AG04450 (cell line): ENCODE measurements at regions not wholly inside any gene's neighbourhood (a gene's known extent, or its start where the extent isn't known, plus 50 kb on each side); places are given as distances from the start of the nearest gene placed in this dataset.
"Not testable (repeated sequence)": the region's sequence is repeated elsewhere in the genome, so short reads cannot be mapped to it uniquely, and the experiment has no call there.

ENCODE experiments used
- CTCF ChIA-PET: fragments of 300-600, 350-600 bp; formaldehyde crosslinking; extraction: SDS; loops from one replicate; lab custom pipeline; 2022; ENCODE audit warnings: antibody characterized with exemption, inconsistent platforms; lab: Charles Lee
- POLR2A ChIA-PET: fragments of 350-600 bp; formaldehyde crosslinking; extraction: SDS; loops from one replicate; lab custom pipeline; 2021; ENCODE audit warnings: antibody characterized with exemption, inconsistent platforms; lab: Yijun Ruan, JAX
- DNase-seq: peaks from one replicate; pipeline ENCODE4 v3.0.0-alpha.2; 2011; ENCODE audit warnings: low read depth, low spot score
- H3K27ac ChIP-seq: one replicate; pipeline ENCODE4 v1.5.1; 2012; ENCODE audit warnings: low read depth, low read length, control low read depth
- H3K27me3 ChIP-seq: one replicate; pipeline ENCODE4 v1.6.0; 2012; ENCODE audit warnings: low read length; ENCODE audit not compliant: control insufficient read depth, insufficient read depth
- H3K4me3 ChIP-seq: 2 replicates; pipeline ENCODE4 v1.5.1; 2011; ENCODE audit warnings: mild to moderate bottlenecking, low read depth, low read length, control low read depth
- H3K9me3 ChIP-seq: 2 replicates; pipeline ENCODE4 v1.5.1; 2012; ENCODE audit warnings: low read length; ENCODE audit not compliant: control insufficient read depth, insufficient read depth
- TF ChIP-seq, protein P1 (sequence below): IDR thresholded peaks from 2 replicates; pipeline ENCODE4 v1.5.1; 2011; ENCODE audit warnings: low read depth, low read length, control low read depth, inconsistent platforms

DNA sequence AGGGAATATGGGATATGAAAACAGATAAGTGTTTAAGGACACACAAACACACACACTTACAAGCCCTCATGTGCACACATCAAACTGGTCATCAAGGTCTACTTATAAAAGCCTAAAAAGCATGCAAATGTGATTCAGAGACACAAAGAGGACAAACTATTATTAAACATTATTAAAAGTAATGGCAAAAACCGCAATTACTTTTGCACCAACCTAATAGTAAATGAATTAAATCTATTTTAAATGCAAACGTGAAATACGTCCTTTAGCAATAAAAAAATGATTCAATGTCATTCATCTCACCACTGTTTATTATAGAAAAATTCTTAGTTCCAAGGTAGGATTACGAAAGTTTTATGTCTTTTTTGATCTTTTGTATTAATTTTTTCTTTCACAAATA, 91.1 kb upstream of the ARMCX2 start:
- TF ChIP-seq, protein P1, sequence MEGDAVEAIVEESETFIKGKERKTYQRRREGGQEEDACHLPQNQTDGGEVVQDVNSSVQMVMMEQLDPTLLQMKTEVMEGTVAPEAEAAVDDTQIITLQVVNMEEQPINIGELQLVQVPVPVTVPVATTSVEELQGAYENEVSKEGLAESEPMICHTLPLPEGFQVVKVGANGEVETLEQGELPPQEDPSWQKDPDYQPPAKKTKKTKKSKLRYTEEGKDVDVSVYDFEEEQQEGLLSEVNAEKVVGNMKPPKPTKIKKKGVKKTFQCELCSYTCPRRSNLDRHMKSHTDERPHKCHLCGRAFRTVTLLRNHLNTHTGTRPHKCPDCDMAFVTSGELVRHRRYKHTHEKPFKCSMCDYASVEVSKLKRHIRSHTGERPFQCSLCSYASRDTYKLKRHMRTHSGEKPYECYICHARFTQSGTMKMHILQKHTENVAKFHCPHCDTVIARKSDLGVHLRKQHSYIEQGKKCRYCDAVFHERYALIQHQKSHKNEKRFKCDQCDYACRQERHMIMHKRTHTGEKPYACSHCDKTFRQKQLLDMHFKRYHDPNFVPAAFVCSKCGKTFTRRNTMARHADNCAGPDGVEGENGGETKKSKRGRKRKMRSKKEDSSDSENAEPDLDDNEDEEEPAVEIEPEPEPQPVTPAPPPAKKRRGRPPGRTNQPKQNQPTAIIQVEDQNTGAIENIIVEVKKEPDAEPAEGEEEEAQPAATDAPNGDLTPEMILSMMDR, result no peak
- no peaks in the 10 kb centered on the region for H3K27me3 ChIP-seq
- no peak for DNase-seq
- H3K27ac ChIP-seq, result no peak overlapping the region
- no peaks in the 10 kb centered on the region for H3K9me3 ChIP-seq
- H3K4me3 ChIP-seq, result no peak overlapping the region
- ChIA-PET CTCF (no interaction called here), POLR2A (no interaction called here)

DNA sequence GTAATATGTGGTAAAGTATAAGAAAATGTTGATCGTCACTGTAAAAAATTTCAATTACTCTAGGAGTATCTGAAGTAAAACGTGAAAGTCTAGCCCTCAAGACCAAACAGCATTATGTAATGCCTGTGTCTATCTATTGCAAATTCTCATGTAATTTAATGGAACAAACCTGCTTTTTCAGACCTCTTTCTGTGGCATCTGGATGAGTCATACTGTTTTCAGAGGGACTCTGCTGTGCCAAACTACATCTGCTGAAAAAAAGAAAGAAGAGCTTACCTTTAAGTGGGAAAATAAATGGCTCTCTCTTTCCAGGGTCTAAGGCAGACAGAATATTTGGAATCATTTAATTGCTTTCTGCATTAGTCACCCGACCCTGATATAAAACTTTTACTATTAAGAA, 89.8 kb upstream of the ARMCX2 start:
- TF ChIP-seq, protein P1, result no peak
- Histone ChIP-seq H3K27ac (no peak overlapping the region), H3K4me3 (no peak overlapping the region), H3K9me3 (no peaks in the 10 kb centered on the region), H3K27me3 (no peaks in the 10 kb centered on the region)
- ChIA-PET POLR2A (no interaction called here), CTCF (no interaction called here)
- DNase-seq, result no peak

DNA sequence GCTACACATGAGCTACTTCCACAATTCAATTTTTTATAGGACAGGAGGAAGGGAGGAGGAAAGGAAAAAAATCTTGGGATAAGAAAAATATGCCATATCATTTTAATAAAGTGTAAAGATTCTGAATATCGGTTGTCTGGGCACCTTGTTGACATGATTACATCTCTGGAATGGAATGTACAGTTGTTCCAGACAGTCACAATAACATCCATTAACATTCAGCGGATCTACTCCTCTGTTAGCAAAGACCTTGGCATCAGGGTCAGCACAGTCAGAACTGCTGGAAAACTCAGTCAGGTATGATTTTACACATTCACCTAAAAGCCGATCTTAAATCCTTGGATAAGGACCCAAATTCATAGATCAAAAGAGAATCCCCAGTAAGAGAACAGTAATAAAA, 85.4 kb upstream of the ARMCX2 start:
- no peaks in the 10 kb centered on the region for H3K9me3 ChIP-seq
- H3K4me3 ChIP-seq, result no peak overlapping the region
- DNase-seq, result no peak
- H3K27ac ChIP-seq, result no peak overlapping the region
- ChIA-PET CTCF (no interaction called here), POLR2A (no interaction called here)
- TF ChIP-seq, protein P1, result no peak
- H3K27me3 ChIP-seq, result no peaks in the 10 kb centered on the region

DNA sequence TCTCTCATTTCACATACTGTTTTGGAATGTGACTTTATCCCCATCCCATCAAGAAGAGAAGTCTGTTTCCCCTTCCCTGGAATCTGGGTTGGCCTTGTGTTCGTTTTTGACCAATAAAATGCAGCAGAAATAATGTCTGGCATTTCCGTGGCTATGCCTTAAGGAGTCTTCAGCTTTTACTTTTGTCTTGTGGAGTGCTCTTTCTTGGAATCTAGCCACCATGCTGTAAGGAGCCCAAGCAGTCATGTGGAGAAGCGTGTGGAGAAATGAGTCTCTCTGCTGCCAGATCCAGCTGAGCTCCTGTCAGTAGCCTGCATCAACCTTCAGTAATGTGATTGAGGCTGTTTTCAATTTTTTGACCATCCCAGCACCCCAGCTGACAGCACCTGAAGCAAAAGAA, 84.4 kb upstream of the ARMCX2 start:
- Histone ChIP-seq H3K27ac (no peak overlapping the region), H3K27me3 (no peaks in the 10 kb centered on the region), H3K4me3 (no peak overlapping the region), H3K9me3 (no peaks in the 10 kb centered on the region)
- TF ChIP-seq, protein P1, result no peak
- DNase-seq, result no peak
- ChIA-PET POLR2A (no interaction called here), CTCF (no interaction called here)

DNA sequence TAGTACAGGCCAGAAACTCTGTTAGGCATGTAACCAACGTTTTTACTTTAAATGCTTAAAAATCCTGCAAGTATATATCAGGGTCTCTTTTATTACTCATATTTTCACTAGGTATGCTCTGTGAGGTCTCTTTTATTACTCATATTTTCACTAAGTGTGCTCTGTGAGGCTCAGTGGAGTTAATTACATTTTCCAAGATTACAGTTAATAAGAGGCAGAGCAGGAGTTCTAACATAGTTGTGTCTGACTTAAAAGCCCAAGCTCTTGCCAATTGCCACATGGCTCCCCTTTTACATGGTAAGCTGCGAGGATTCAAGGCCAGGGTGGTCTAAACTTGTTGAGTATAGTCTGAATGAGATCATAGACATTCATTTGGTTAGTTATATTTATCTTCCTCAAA, 81.0 kb upstream of the ARMCX2 start:
- no peak for DNase-seq
- POLR2A ChIA-PET, result no interaction called here
- TF ChIP-seq, protein P1, result no peak
- H3K9me3 ChIP-seq, result no peaks in the 10 kb centered on the region
- no peak overlapping the region for H3K4me3 ChIP-seq
- H3K27ac ChIP-seq, result no peak overlapping the region
- H3K27me3 ChIP-seq, result no peaks in the 10 kb centered on the region
- CTCF ChIA-PET, result no interaction called here

DNA sequence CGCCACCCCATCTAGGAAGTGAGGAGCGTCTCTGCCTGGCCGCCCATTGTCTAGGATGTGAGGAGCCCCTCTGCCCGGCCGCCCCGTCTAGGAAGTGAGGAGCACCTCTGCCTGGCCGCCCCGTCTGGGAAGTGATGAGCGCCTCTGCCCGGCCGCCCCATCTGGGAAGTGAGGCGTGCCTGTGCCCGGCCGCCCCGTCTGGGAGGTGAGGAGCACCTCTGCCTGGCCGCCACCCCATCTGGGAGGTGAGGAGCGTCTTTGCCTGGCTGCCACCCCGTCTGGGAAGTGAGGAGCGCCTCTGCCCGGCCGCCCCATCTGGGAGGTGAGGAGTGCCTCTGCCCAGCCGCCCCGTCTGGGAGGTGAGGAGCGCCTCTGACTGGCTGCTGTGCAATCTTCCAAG, 79.2 kb upstream of the ARMCX2 start:
- H3K4me3 ChIP-seq, H3K9me3 ChIP-seq, H3K27me3 ChIP-seq, H3K27ac ChIP-seq, POLR2A ChIA-PET, DNase-seq, CTCF ChIA-PET: not testable (repeated sequence)

DNA sequence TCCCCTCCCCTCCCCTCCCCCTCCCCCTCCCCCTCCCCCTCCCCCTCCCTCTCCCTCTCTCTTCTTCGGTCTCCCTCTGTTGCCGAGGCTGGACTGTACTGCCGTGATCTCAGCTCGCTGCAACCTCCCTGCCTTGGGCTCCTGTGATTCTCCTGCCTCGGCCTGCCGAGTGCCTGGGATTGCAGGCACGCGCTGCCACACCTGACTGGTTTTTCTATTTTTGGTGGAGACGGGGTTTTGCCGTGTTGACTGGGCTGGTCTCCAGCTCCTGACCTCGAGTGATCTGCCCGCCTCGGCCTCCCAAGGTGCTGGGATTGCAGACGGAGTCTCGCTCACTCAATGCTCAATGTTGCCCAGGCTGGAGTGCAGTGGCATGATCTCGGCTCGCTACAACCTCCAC, 78.8 kb upstream of the ARMCX2 start:
- H3K27ac ChIP-seq, CTCF ChIA-PET, H3K4me3 ChIP-seq, DNase-seq, H3K9me3 ChIP-seq, H3K27me3 ChIP-seq, POLR2A ChIA-PET: not testable (repeated sequence)
